Activated CD8-positive, alpha-beta memory T cell treated with anti-CD3 and anti-CD28 coated beads, Interleukin-2, amount 50 U/mL, for 24 hours (primary cell): ENCODE measurements at regions not wholly inside any gene's neighbourhood (a gene's known extent, or its start where the extent isn't known, plus 50 kb on each side); places are given as distances from the start of the nearest gene placed in this dataset.

Experiments used
- DNase-seq: peaks from one replicate; pipeline ENCODE4 v3.0.0-alpha.2; 2020; ENCODE audit errors: extremely low read depth

DNA sequence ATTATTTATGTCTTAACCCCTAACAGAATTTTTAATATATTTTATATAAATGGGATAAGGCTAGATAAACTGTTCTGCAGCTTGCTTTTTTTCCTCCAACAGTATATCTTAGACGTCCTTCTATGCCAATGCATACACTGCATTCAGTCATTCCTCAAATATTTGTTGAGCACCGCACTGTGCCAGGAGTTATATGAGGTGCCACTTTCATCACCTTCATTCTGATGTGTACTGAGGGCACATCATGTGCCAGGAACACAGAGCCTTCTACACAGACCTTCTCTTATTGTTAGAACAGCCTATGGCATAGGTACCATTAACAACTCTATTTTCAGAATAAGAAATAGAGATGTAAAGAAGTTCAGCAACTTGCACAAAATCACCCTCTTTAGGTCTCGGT lies 570.1 kb downstream of the CDK5RAP2 start:
- DNase-seq = no peak

DNA sequence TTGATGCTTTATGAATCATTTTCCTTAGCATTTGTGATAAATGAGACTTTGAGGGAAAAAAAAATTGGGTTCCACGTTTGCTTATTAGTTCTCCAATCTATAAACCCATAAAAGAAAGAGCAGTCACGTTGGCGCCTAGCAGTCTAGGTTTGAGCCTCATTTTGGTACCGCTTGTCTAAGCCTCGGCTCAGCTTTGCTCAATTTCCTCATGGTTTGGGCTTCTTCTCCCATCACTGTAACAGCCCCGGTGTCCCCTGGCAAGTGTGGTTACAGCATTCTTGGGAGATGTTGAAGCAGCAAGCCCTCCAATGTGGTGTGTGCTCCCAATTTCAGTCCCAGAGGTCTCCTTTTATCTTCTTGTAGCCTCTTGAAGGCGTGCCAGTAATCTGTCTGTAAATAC lies 578.4 kb downstream of the CDK5RAP2 start:
- DNase-seq = no peak

DNA sequence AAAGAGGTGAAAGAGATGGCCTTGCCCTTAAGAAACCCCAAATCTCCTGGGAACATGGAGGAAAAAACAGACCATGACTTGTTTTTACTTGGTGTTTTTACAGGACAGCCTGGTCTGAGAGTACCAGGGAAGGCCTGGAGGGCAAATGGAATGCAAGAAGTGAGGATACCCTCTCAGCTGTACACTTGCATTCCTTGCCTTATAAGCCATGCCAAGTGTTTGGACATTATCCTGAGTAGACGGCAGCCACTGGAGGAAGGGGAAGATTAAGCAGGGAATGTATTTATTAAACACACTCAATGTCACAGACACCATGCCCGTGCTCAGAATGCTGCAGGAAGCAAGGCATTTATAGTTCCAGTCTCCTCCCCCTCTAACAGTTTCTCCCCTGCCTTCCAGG lies 581.4 kb downstream of the CDK5RAP2 start:
- no peak for DNase-seq

DNA sequence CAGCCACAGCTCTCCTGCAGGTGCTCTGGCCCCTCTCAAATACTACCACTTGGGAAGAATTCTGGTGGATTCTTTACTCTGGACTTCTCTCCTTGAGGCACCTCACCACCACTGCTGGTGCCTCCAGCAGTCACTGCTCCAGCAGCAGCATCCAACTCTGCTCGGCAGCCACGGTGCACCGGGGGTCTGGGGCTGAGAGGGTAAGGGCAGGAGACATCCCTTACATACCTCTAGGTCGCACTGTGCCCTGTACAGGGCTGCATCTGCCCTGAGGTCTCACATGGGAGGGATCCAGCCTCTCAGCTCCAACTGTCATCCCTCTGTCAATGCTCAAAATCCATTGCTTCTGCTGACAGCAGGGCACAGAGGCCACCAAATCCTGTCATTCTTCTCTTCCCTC lies 588.2 kb downstream of the CDK5RAP2 start:
- DNase-seq = no peak

DNA sequence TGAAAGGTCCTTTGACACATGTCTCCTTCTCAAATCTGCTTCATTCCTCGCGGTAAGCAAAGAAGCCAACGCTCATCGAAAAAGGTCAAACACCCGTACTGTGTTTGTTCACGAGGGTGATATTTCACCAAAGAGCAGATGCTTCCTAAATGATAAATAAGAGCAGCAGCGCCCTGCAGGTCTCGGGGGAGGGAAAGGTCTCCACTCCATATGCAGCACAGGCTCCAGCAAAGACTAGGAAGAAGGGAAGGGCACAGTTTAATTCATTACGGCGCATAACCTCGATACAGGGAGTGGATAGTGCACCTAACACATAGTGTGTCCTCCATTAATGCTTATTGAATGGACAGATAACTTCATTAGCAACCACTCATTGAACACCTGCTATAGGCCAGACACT lies 593.3 kb downstream of the CDK5RAP2 start:
- no peak for DNase-seq

DNA sequence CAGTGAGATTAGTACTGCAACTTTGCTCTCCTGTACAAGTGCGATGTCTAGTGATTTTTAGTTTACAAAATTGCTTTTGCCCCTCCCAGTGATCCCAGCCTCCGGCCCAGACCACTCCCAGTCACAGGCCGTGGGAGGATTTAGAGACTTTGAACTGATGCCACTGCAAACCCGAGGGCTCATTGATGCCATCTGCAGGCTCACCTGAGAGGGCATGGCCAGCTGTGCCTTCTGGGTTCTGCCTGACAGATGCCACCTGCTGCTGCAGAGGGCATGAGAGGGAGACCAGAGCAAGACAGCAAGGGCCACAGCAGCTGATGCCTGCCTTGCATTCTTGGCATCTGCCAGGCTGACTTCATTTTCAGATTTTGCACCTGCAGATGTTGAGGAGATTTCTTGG lies 593.8 kb downstream of the CDK5RAP2 start:
- no peak for DNase-seq

DNA sequence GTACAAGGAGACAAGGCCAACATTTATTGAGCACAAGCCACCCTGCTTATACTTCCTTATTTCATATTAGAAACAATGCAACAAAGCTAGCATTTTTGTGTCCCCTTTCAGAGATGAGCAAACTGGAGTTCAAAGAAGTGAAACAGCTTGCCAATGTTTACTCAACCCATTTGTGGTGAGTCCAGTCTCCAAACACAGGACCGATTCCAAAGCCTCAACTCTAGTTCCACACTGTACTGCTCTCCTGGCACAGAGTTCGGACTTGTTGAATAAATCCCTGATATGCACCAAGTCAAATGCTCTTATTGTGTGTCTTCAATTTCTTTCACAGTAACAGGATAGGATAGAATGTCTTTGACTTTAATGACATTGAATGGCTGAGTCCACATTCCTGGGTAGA lies 604.8 kb upstream of the BRINP1 start:
- no peak for DNase-seq

DNA sequence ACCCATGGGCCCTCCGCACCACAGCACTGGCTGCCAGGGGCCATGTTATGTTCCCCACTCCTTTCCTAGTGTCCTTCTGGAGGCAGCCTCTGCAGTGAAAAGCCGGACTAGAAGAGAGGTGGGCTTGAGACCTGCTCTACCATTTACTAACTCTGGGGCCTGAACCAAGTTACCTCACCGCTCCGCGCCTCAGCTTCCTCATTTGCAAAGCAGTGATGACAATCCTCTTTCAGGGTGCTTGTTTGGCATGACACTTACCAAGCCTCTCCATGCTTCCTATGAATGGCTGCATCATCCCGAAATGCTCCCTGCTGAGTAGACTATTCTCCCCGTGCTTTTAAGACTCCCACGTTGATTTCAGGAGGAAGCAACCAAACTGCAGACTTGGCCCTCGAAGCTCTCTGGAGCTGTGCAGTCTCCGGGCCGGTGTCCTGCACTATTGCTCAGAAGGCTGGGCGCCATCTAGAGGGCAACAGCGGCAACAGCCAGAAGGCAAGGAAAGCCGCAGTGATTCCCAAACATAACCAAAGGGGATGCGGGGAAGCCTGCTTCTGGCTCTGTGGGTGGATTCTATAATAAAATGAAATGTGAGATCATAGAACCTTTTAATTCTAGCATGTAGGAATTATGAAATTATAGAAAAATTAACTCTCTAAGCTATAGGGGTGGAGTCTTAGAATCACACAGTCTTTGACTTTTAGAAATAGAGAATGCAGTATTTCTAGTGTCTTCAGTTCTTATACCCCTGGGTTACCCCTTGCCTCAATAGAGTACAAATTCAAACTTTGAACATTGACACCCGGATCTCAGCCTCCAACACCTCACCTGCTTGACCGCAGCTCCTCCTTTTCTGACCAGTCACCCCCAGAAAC lies 599.8 kb upstream of the BRINP1 start:
- peak; percentile 2 for DNase-seq

DNA sequence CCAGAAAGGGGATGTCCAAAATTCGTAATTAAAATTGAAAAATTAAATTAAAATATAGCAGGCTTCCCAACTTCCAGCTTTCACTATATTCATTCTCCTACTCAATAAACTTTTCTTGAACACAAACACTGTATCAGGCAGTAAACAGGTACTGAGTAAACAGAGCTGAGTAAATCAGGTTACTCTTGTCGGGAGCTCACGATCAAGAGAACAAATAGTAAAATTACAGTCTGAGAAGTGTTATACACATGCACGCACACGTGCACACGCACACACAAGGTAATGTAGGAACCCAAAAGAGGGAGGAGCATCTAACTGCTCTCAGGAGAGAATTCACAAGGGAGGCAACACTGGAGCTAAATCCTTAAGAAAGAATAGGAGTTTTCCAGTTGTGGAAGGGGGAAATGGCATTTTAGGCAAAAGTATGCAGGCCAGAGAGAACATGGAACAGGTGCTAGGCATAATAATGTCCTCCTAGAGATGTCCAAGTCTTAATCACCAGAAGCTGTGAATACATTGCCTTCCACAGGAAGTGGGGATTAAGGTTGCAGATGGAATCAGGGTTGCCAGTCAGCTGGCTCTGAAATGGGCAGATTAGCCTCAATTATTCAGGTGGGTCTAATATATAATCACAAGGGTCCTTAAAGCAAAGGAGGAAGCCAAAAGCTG lies 598.8 kb upstream of the BRINP1 start:
- no peak for DNase-seq

DNA sequence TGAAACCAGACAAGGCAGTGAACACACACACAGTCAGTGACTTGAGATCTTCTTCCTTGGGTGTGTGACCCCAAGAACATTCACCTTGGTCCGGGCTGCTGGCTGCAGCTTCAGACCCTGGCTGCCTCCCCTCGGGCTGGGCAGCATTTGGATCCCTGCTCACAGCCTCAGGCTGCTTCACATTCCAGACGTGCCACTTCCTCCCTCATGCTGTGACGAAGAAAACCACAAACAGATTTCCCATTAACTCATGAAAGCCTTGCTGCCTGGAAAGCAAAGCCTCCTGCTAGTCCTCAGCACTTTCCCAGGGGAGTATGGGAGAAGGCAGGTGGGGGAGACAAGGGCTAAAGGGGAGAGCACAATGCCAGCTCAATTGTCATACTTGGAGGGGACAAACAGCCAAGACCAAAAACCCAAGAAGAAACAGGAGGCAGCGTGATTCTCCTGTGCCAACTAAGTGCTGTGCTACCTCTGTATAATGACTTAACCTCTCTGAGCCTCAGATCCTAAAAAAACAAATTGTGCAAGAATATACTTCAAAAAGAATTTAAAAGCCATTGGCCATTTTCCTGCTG lies 594.6 kb upstream of the BRINP1 start:
- no peak for DNase-seq

DNA sequence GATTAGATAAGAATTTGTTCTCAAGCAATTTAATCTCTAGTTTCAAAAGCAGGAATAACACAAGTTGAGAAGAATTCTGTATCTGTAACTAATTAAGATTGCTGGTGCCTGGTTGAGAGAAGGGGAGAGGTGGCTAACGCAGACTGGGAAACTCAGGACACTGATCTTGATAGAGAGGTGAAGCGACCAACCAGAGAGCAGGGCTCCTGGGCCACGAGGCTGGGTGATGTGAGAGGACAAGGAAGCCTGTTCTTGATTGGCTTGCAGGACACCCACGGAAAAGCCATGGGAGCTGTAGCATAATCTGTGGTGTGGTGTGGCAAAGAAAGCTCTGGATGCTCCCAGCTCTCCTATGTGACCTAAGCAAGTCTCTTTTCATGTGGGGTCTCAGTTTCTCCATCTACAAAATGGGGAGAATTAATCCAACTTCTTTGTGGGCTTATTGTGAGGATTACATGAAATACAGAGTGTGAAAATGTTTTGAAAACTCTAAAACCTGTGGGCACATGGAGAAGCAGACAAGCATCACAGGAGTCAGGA lies 594.1 kb upstream of the BRINP1 start:
- DNase-seq = no peak

DNA sequence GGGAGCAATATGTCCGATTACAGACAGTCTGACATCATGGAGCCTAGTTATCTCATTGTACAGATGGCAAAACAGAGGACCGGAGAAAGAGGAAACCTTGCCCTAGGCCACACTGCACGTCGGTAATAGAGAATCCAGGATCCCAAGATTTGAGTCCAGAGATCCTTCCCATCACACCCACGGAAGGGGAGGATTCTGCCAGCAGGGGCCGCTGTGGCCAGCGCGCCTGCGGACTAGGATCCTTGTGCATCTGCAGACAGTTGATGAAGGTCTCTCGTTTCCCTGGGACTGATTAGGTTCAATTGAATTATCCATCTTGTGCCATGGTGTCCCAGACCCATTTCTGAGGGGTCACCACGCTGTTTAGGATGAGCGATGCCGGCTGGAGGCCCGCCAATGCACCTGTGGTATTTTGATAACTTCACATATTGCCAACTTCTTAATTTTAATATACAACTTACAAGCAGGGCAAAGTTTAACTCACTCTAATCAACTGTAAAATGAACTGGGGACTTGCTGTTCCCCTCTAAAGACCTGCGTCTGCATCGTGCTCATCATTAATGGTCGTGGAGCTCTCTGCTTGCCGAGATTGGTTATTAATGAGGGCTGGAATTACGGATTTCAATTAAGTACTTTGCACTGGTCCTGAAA lies 592.7 kb upstream of the BRINP1 start:
- no peak for DNase-seq

DNA sequence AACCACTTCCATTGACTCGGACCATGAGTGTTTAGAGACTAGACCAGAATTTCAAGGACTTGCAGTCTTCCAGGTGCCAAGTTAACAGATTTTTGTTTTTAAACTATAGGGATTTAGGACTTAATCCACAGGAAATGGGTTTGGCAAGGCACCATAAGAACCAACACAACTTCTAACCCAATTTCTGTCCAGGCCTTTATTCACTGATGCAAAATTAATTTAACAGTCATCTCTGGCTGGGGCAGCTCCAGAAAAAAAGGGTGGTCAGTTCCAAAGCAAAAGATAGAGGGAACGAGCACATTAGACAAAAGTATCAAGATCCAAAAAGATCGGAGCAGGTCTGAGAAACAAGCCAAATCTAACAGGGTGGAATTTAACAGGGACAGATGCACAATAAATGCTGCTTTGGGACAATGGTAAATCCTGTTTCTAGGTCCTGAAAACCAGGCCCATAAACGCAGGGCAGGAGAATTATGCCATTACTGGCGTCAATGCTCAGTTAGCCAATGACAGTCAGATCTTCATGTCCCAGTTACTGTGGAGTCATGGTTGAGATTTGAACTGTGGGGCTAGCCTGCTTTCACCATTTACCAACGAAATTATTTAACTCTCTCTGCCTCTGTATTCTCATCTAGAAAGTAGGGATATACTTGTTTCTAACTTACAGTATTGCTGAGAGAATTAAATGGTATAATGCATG lies 590.8 kb upstream of the BRINP1 start:
- no peak for DNase-seq

DNA sequence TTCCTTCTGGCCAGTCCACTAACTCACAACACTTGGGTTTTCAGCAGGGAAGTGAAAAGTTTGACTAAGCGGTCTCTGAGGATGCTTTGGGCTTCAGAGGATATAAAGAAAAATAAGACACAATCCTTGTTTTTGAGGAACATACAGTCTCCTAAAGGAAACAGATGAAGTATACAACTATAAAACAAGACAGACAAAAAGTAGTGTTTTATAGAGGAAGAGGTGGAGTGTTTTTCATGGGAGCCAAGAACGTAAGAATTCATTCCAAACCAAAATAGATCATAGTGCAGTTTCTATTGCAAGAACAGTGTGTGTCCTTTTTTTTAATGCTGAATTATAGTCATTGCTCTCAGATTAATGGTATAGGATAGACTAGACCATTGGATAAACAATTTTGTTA lies 586.9 kb upstream of the BRINP1 start:
- no peak for DNase-seq

DNA sequence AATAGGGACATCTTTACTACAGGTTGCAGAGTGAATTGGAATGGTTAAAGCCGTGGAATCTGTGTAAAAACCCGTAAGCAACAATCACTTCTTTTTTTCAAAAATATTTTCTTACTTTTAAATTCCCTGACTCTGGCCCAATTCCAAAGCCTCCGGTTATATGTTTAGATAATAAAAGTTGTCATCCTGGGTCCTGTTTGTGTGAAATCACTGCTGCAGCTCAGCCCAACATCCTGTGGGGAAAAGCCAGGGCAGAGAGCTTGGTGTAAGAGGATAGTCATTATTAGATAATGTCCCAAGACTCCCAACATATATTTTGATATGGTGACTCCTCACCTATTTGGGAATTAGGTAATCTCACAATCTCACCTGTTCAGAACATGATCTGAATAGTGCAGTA lies 586.0 kb upstream of the BRINP1 start:
- no peak for DNase-seq

DNA sequence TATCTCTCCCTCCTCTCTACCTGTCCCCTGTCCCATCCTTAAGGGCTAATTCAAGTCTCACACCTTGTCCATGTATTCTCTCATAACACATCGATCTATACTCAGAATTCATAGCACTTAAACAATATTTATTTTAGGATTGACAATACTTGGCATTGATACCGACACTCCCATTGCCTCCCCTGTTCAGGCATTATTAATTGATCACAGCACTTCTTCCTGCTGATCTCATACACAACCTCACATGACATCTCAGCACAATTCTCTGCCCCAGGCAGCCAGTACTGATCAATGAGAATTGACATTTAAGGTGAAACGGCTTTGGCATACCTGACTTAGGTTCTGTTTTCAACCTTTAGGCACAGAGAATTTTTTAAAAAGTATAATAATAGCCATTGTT lies 582.4 kb upstream of the BRINP1 start:
- no peak for DNase-seq

DNA sequence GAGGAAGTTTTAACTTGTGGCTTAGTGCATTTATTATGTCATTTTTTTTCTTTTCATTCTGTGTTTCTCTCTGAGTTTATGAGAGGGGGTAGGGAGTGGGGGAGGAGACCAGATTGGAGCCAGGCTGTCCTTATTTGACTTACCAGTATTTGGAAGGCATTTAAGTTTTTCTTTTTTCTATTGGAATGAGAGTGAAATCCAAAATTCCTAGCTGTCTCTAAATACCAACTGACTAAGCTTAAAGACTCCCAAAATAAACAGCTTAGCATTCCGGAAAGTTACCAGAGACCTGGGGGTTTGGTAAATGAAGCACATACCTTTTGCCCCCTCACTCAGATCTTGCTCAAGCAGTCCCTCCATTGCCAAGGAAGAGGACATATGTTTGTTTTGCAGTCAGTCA lies 581.9 kb upstream of the BRINP1 start:
- DNase-seq = no peak

DNA sequence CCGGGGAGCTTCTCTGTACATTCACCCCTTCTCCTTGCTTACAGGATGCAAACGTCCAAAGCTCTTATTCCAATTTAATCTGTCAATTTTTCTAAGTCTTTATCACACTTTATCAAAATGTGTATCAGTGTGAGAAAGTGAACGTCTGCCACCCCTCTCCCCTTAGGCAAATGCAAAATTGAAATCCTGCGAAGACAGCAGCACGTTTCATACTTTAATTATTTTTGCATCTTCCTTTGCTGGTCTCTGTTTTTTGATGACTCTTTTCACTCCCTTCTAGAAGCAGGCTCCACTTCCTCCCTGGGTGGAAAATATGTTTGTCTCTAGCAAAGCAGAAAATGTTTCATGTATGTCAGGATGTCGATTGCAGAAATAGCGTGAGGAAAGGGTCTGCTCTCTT lies 576.5 kb upstream of the BRINP1 start:
- DNase-seq = no peak

DNA sequence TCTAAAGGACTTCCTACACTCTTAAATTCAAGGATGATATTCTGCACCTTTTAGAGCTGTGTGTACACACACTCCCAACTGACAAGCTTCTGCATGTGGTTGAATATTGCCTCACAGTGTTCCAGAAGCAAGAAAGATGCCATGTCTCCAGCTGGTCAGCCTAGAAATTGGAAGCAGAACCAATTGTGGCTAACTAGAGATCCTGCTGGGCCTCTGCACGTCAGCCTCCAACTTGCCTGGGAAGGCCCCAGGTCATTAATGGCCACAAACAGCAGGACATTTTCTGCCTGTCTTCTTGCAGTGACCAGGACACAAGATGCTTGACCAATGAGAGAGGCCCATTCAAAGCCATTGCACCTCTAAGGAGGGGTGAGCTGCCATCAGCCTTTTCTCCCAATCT lies 571.9 kb upstream of the BRINP1 start:
- no peak for DNase-seq

DNA sequence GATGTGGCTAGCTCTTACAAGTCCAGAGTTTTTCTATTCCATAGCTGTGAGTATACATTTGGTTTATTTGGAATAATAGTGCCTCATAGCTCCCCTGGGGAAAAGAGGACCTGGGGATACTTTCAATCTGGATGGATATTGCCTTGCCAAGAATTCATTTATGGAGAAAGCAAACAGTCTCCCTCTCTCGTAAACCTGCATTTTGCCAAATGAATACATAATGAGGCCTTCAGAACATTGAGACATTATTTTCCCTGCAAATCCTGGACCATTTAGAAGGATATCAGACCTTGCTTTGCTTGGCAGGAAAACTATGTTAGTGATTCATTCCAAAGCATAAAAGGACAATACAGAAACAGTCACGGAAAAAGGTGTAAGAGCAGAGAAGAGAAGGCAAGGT lies 569.6 kb upstream of the BRINP1 start:
- DNase-seq = no peak

DNA sequence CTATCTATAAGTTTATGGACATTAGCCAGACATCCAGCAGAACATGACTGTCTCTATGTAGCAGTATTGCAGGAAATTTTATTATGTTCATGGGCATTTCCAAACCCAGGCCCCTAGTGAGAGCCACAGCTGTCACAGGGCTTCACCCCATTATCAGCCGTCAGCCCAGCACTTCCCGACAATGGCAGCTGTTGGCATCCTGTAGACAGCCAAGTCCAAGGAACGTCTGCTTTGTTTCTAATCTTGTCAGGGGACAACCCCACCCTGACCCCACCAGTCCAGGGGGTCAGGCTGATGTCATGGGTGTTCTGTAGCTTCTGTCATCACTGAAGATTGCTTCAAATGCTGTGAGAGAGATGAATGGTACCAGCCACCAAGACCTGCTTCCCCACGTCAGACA lies 565.3 kb upstream of the BRINP1 start:
- no peak for DNase-seq

DNA sequence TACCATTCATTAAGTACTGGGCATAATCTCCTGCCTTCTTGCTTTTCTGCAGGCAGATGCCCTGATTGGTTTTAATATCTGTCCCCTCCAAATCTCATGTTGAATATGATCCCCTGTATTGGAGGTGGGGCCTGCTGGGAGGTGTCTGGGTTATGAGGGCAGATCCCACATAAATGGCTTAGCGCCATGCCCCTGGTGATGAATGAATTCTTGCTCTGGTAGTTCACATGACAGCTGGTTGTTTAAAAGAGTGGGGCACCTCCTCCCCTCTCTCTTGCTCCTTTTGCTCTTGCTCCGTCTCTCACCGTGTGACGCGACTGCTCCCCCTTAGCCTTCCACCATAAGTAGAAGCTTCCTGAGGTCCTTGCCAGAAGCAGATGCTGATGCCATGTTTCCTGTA lies 564.0 kb upstream of the BRINP1 start:
- no peak for DNase-seq
